Keratinocyte (primary cell): ENCODE measurements at regions not wholly inside any gene's neighbourhood (a gene's known extent, or its start where the extent isn't known, plus 50 kb on each side); places are given as distances from the start of the nearest gene placed in this dataset.

Experiments
- DNase-seq: peaks from one replicate; pipeline ENCODE4 v3.0.0-alpha.2; 2011; ENCODE audit warnings: low read depth, missing footprints, low spot score
- FAIRE-seq: peaks from 2 replicates; lab custom pipeline; 2011; peaks lifted over from hg19 to GRCh38; lab: Jason Lieb, UNC
- H2AFZ ChIP-seq: 2 replicates; pipeline ENCODE4 v1.6.0; 2012; ENCODE audit warnings: low read length, control low read depth, inconsistent platforms; ENCODE audit not compliant: control insufficient read depth
- H3K27ac ChIP-seq: 2 replicates; pipeline ENCODE4 v1.5.1; 2011; ENCODE audit warnings: low read length; ENCODE audit not compliant: control insufficient read depth, insufficient read depth
- H3K27me3 ChIP-seq: 3 replicates; pipeline ENCODE4 v1.6.0; 2011; ENCODE audit warnings: low read length; ENCODE audit not compliant: control insufficient read depth, insufficient read depth; ENCODE audit errors: extremely low read depth
- H3K36me3 ChIP-seq, 2 experiments: 2 replicates in 1 of 2; 3 replicates in 1 of 2; pipeline ENCODE4 v1.5.1; 2011; ENCODE audit warnings: low read length in 2 of 2, mild to moderate bottlenecking in 1 of 2; ENCODE audit not compliant: control insufficient read depth in 2 of 2, insufficient read depth in 2 of 2; ENCODE audit errors: extremely low read depth in 1 of 2
- H3K4me1 ChIP-seq: 3 replicates; pipeline ENCODE4 v1.5.1; 2011; ENCODE audit warnings: low read length; ENCODE audit not compliant: control insufficient read depth, insufficient read depth; ENCODE audit errors: extremely low read depth
- H3K4me2 ChIP-seq: 3 replicates; pipeline ENCODE4 v1.6.0; 2011; ENCODE audit warnings: low read depth, low read length; ENCODE audit not compliant: control insufficient read depth, insufficient read depth; ENCODE audit errors: extremely low read depth
- H3K4me3 ChIP-seq, 3 experiments: fragments of 200-600 bp in 1 of 3; sonication (generic) in 1 of 3; 2 replicates in 2 of 3; 3 replicates in 1 of 3; pipeline ENCODE4 v1.5.1; 2011 to 2016; ENCODE audit warnings: low read length in 3 of 3, mild to moderate bottlenecking in 3 of 3, control low read depth in 2 of 3, inconsistent platforms in 1 of 3, low read depth in 1 of 3, mixed read lengths in 1 of 3, mixed run types in 1 of 3, moderate library complexity in 1 of 3; ENCODE audit not compliant: control insufficient read depth in 2 of 3, insufficient read depth in 2 of 3; ENCODE audit errors: extremely low read depth in 1 of 3
- H3K79me2 ChIP-seq: 2 replicates; pipeline ENCODE4 v1.6.0; 2012; ENCODE audit warnings: low read length; ENCODE audit not compliant: control insufficient read depth, insufficient read depth
- H3K9ac ChIP-seq: 3 replicates; pipeline ENCODE4 v1.6.0; 2011; ENCODE audit warnings: low read length; ENCODE audit not compliant: control insufficient read depth, insufficient read depth; ENCODE audit errors: extremely low read depth
- H3K9me1 ChIP-seq: 3 replicates; pipeline ENCODE4 v1.6.0; 2011; ENCODE audit warnings: low read length; ENCODE audit not compliant: control insufficient read depth, insufficient read depth; ENCODE audit errors: extremely low read depth
- H3K9me3 ChIP-seq: 2 replicates; pipeline ENCODE4 v1.5.1; 2012; ENCODE audit warnings: low read depth, low read length; ENCODE audit not compliant: control insufficient read depth
- H4K20me1 ChIP-seq: 3 replicates; pipeline ENCODE4 v1.6.0; 2011; ENCODE audit warnings: low read length; ENCODE audit not compliant: control insufficient read depth, insufficient read depth; ENCODE audit errors: extremely low read depth
- EZH2 ChIP-seq: IDR thresholded peaks from one replicate; pipeline ENCODE4 v1.6.1; 2012; ENCODE audit warnings: inconsistent platforms, mild to moderate bottlenecking, low read length, moderate library complexity
- dilution Hi-C: fragments of 300-500 bp; cut with MboI; formaldehyde crosslinking; loops from one replicate; pipeline ENCODE4 v1.7.0; 2020; ENCODE audit warnings: low sequenced_read_pairs; ENCODE audit not compliant: extremely low pct_ligation_motif_present
- TF ChIP-seq, protein P1 (sequence below), 3 experiments: IDR thresholded peaks in 1 of 3; conservative IDR thresholded peaks in 1 of 3; optimal IDR thresholded peaks in 1 of 3; 2 replicates in 2 of 3; 3 replicates in 1 of 3; pipeline versions ENCODE3 to v1.5.1; 2011; ENCODE audit warnings: low read length in 3 of 3, mild to moderate bottlenecking in 3 of 3, moderate library complexity in 2 of 3, control low read depth in 1 of 3, inconsistent platforms in 1 of 3; ENCODE audit not compliant: insufficient read depth in 2 of 3; ENCODE audit errors: extremely low read depth in 1 of 3

- TF ChIP-seq, protein P1, sequence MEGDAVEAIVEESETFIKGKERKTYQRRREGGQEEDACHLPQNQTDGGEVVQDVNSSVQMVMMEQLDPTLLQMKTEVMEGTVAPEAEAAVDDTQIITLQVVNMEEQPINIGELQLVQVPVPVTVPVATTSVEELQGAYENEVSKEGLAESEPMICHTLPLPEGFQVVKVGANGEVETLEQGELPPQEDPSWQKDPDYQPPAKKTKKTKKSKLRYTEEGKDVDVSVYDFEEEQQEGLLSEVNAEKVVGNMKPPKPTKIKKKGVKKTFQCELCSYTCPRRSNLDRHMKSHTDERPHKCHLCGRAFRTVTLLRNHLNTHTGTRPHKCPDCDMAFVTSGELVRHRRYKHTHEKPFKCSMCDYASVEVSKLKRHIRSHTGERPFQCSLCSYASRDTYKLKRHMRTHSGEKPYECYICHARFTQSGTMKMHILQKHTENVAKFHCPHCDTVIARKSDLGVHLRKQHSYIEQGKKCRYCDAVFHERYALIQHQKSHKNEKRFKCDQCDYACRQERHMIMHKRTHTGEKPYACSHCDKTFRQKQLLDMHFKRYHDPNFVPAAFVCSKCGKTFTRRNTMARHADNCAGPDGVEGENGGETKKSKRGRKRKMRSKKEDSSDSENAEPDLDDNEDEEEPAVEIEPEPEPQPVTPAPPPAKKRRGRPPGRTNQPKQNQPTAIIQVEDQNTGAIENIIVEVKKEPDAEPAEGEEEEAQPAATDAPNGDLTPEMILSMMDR (optimal IDR thresholded peaks at IDR 0.05 in 1 of 3, IDR thresholded peaks at IDR 0.05 in 1 of 3, conservative IDR thresholded peaks at IDR 0.05 in 1 of 3; ENCODE audit: extremely low read depth in 1 of 3, insufficient read depth in 2 of 3, low read length in 3 of 3) = no peak
- no peak for TF ChIP-seq EZH2
- Histone ChIP-seq H3K9ac (no peak overlapping the region), H3K4me3 (no peak overlapping the region), H3K27ac (no peak overlapping the region), H3K9me1 (no peaks in the 10 kb centered on the region), H3K9me3 (no peaks in the 10 kb centered on the region), H3K36me3 (no peaks in the 10 kb centered on the region), H3K4me1 (no peaks in the 10 kb centered on the region), H3K79me2 (no peaks in the 10 kb centered on the region), H3K4me2 (no peak overlapping the region), H2AFZ (no peak overlapping the region), H4K20me1 (no peaks in the 10 kb centered on the region), H3K27me3 (no peaks in the 10 kb centered on the region)
- DNase-seq (no peak), FAIRE-seq (no peak)
- dilution Hi-C loops = no loop called here
Measured at GRCh38 chr5:4204276-4205141, 608.9 kb downstream of the IRX1 start.

- Histone ChIP-seq H2AFZ (no peak overlapping the region), H3K9ac (no peak overlapping the region), H3K79me2 (no peaks in the 10 kb centered on the region), H3K27ac (no peak overlapping the region), H3K27me3 (no peaks in the 10 kb centered on the region), H3K4me3 (no peak overlapping the region), H3K9me1 (no peaks in the 10 kb centered on the region), H3K4me2 (no peak overlapping the region), H4K20me1 (no peaks in the 10 kb centered on the region), H3K36me3 (no peaks in the 10 kb centered on the region), H3K9me3 (no peaks in the 10 kb centered on the region), H3K4me1 (no peaks in the 10 kb centered on the region)
- TF ChIP-seq EZH2 = no peak
- TF ChIP-seq, protein P1 (optimal IDR thresholded peaks at IDR 0.05 in 1 of 3, IDR thresholded peaks at IDR 0.05 in 1 of 3, conservative IDR thresholded peaks at IDR 0.05 in 1 of 3; ENCODE audit: extremely low read depth in 1 of 3, insufficient read depth in 2 of 3, low read length in 3 of 3) = no peak
- DNase-seq (no peak), FAIRE-seq (no peak)
- dilution Hi-C loops = no loop called here
Measured at GRCh38 chr5:4205398-4205797, 609.8 kb downstream of the IRX1 start.
